GM23338 (cell line): ENCODE measurements at regions not wholly inside any gene's neighbourhood (a gene's known extent, or its start where the extent isn't known, plus 50 kb on each side); places are given as distances from the start of the nearest gene placed in this dataset.

Experiments
- CREB1 ChIP-seq: fragments of 250-450 bp; sonication (Bioruptor Pico); IDR thresholded peaks from 2 replicates; pipeline ENCODE4 v1.5.0; 2020; ENCODE audit warnings: low read depth, mild to moderate bottlenecking, moderate library complexity
- ETS1 ChIP-seq: IDR thresholded peaks from 2 replicates; pipeline ENCODE4 v1.6.1; 2016; ENCODE audit warnings: antibody characterized with exemption
- EZH2 ChIP-seq: fragments of 200-600 bp; sonication (generic); IDR thresholded peaks from one replicate; pipeline ENCODE4 v1.8.0; 2017; ENCODE audit warnings: antibody characterized with exemption, mild to moderate bottlenecking, low read depth; ENCODE audit not compliant: unreplicated experiment
- EZH2phosphoT487 ChIP-seq: fragments of 200-600 bp; sonication (generic); IDR thresholded peaks from one replicate; pipeline ENCODE4 v1.8.1; 2018; ENCODE audit warnings: antibody characterized with exemption; ENCODE audit not compliant: unreplicated experiment
- JUNB ChIP-seq: IDR thresholded peaks from one replicate; pipeline ENCODE4 v1.6.1; 2016; ENCODE audit warnings: antibody characterized with exemption; ENCODE audit not compliant: unreplicated experiment
- NANOG ChIP-seq: IDR thresholded peaks from 2 replicates; pipeline ENCODE4 v1.6.1; 2016; ENCODE audit warnings: antibody characterized with exemption, borderline replicate concordance
- POLR2AphosphoS5 ChIP-seq: IDR thresholded peaks from 2 replicates; pipeline ENCODE4 v1.6.1; 2016; ENCODE audit warnings: antibody characterized with exemption, low read depth
- ZNF114 ChIP-seq: fragments of 250-450 bp; sonication (Bioruptor Pico); IDR thresholded peaks from 2 replicates; pipeline ENCODE4 v1.5.0; 2020; ENCODE audit warnings: mild to moderate bottlenecking, moderate library complexity
- TF ChIP-seq, protein P1 (sequence below), 2 experiments: fragments of 200-600 bp in 1 of 2; sonication (generic) in 1 of 2; conservative IDR thresholded peaks; 2 replicates each; pipeline versions ENCODE4 v1.5.1 to v1.6.1; 2016 to 2017; ENCODE audit warnings: antibody characterized with exemption in 2 of 2, low read depth in 2 of 2, mild to moderate bottlenecking in 2 of 2, moderate library complexity in 1 of 2
- TF ChIP-seq, protein P2 (sequence below): IDR thresholded peaks from one replicate; pipeline ENCODE4 v1.6.1; 2018; ENCODE audit warnings: antibody characterized with exemption; ENCODE audit not compliant: unreplicated experiment

- TF ChIP-seq, protein P1, sequence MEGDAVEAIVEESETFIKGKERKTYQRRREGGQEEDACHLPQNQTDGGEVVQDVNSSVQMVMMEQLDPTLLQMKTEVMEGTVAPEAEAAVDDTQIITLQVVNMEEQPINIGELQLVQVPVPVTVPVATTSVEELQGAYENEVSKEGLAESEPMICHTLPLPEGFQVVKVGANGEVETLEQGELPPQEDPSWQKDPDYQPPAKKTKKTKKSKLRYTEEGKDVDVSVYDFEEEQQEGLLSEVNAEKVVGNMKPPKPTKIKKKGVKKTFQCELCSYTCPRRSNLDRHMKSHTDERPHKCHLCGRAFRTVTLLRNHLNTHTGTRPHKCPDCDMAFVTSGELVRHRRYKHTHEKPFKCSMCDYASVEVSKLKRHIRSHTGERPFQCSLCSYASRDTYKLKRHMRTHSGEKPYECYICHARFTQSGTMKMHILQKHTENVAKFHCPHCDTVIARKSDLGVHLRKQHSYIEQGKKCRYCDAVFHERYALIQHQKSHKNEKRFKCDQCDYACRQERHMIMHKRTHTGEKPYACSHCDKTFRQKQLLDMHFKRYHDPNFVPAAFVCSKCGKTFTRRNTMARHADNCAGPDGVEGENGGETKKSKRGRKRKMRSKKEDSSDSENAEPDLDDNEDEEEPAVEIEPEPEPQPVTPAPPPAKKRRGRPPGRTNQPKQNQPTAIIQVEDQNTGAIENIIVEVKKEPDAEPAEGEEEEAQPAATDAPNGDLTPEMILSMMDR (conservative IDR thresholded peaks at IDR 0.05; ENCODE audit: low read depth in 2 of 2): no peak
- TF ChIP-seq ETS1 (no peak), JUNB (no peak), EZH2 (no peak), CREB1 (CRISPR knock-in tag) (no peak), POLR2AphosphoS5 (no peak), NANOG (no peak), EZH2phosphoT487 (no peak), ZNF114 (no peak)
- TF ChIP-seq, protein P2, sequence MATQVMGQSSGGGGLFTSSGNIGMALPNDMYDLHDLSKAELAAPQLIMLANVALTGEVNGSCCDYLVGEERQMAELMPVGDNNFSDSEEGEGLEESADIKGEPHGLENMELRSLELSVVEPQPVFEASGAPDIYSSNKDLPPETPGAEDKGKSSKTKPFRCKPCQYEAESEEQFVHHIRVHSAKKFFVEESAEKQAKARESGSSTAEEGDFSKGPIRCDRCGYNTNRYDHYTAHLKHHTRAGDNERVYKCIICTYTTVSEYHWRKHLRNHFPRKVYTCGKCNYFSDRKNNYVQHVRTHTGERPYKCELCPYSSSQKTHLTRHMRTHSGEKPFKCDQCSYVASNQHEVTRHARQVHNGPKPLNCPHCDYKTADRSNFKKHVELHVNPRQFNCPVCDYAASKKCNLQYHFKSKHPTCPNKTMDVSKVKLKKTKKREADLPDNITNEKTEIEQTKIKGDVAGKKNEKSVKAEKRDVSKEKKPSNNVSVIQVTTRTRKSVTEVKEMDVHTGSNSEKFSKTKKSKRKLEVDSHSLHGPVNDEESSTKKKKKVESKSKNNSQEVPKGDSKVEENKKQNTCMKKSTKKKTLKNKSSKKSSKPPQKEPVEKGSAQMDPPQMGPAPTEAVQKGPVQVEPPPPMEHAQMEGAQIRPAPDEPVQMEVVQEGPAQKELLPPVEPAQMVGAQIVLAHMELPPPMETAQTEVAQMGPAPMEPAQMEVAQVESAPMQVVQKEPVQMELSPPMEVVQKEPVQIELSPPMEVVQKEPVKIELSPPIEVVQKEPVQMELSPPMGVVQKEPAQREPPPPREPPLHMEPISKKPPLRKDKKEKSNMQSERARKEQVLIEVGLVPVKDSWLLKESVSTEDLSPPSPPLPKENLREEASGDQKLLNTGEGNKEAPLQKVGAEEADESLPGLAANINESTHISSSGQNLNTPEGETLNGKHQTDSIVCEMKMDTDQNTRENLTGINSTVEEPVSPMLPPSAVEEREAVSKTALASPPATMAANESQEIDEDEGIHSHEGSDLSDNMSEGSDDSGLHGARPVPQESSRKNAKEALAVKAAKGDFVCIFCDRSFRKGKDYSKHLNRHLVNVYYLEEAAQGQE: no peak
These were observed 58.4 kb downstream of the SLC25A47 start for GRCh38 chr14:100381395-100382105.
